ENCODE measurements at regions not wholly inside any gene's neighbourhood (a gene's known extent, or its start where the extent isn't known, plus 50 kb on each side); places are given as distances from the start of the nearest gene placed in this dataset.

DNA sequence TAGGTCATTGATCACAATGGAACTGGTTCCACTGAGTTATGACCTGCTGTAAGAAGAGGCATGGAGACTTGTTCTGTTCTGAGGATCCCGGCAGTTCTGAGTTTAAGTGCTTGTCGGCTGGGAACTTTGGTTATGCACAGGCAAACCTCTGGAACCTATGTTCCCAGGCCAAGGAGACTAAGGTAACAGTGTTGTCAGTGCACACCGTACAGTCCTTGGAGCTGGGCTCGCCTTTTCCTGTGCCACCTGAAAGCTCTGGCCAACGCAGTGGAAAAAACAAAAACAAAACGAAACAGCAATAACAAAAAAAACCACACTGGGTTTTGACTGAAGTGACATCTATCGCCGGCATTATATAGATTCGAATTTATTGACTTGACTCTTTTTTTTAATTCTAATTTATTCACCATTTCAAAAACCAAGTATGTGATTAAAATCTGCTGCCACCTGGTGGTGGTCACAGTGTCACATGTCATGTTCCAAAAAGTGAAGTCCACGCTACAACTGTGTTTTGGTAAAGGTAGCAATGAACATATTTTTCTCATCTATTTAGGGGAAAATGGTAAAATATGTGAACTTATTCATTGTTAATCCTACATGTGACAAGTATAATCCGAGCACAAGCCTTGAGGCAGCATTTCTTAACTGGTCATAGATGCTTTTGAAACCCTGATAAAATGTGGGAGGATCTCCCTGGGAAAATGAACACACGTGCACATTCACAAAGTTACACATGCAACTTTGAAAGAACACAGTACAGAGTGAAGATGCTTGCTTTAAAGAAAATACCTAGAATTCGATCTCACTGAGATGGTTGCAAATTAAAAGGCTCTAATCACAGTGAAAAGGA lies 113.8 kb upstream of the PPP2R2D start:
- no peaks in the 10 kb centered on the region for H3K4me1 ChIP-seq
- peaks cover 0 to 5% (median 0%) of the 10 kb centered on the region in 4 donors for H3K9me3 ChIP-seq
- no peaks in the 10 kb centered on the region for H3K27me3 ChIP-seq
- peak in 1 of 2 donors; percentile 55 for DNase-seq (ENCODE audit: low spot score in 2 of 2)
- no peaks in the 10 kb centered on the region for H3K36me3 ChIP-seq
- WGBS, 2 donors: 46 to 47% methylated on average over 13 of the region's 13 CpGs
- H3K4me3 ChIP-seq: no peak overlapping the region
- peak; percentile 55 to 72 (median 60) for TF ChIP-seq CTCF (IDR thresholded peaks at IDR 0.05)
- TF ChIP-seq EP300 (IDR thresholded peaks at IDR 0.05): no peak
- TF ChIP-seq POLR2A (IDR thresholded peaks at IDR 0.05): no peak
- no peak overlapping the region for H3K27ac ChIP-seq

DNA sequence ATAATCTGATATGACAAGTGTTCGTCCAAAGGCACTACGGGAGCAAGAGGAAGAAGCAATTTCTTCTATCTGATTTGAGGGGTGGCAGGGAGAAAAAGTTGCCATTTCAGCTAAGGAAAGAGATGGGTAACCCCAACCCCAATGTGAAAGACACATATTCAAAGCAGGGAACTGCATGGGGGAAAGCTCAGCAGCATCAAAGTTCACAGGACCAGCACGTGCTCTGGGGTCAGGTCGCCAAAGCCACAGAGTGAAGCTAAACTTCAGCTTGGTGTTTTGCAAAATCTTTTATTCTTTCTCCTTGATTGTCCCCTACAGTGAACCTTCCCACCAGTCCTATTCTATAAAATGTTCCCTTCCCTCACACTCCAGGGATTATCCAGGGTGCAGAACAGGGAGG lies 112.8 kb upstream of the PPP2R2D start:
- no peaks in the 10 kb centered on the region for H3K36me3 ChIP-seq
- TF ChIP-seq CTCF (IDR thresholded peaks at IDR 0.05): no peak
- no peak for TF ChIP-seq POLR2A (IDR thresholded peaks at IDR 0.05)
- no peak for TF ChIP-seq EP300 (IDR thresholded peaks at IDR 0.05)
- 76 to 77% methylated on average over 4 of the region's 4 CpGs for WGBS, 2 donors
- no peaks in the 10 kb centered on the region for H3K4me1 ChIP-seq
- peaks cover 0 to under 1% (median 0%) of the 10 kb centered on the region in 4 donors for H3K9me3 ChIP-seq
- H3K27ac ChIP-seq: no peak overlapping the region
- no peak for DNase-seq (ENCODE audit: low spot score in 2 of 2)
- H3K4me3 ChIP-seq: no peak overlapping the region
- H3K27me3 ChIP-seq: no peaks in the 10 kb centered on the region

DNA sequence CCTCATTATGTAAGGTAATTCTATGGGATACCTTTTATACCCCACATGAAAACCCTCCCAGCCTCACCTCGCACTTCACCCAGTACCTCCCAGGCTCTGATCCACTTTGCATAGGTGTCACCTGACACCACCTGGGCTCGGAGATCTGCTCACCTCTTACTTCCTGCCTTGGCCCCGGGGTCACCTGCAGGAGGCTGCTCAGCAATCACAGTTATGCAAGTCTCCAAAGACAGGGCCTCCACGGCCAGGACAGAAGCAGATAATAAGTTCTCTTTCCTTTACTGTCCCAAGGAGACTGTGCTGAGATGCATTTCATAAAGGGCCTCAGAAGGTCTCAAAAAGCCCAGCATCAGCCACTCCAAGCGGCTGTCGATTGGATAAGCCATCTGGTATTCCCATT lies 112.4 kb upstream of the PPP2R2D start:
- no peak for DNase-seq (ENCODE audit: low spot score in 2 of 2)
- TF ChIP-seq EP300 (IDR thresholded peaks at IDR 0.05) (no peak), CTCF (IDR thresholded peaks at IDR 0.05) (no peak), POLR2A (IDR thresholded peaks at IDR 0.05) (no peak)
- Histone ChIP-seq H3K9me3 (no peaks in the 10 kb centered on the region), H3K4me3 (no peak overlapping the region), H3K36me3 (no peaks in the 10 kb centered on the region), H3K27ac (no peak overlapping the region), H3K27me3 (no peaks in the 10 kb centered on the region), H3K4me1 (no peaks in the 10 kb centered on the region)
- 44 to 51% methylated on average over 6 of the region's 6 CpGs for WGBS, 2 donors

GRCh38 chr10:131789516-131789915 lies 111.3 kb upstream of the PPP2R2D start:
- Histone ChIP-seq H3K27ac (no peak overlapping the region), H3K9me3 (no peaks in the 10 kb centered on the region), H3K36me3 (no peaks in the 10 kb centered on the region), H3K4me3 (no peak overlapping the region), H3K4me1 (no peaks in the 10 kb centered on the region), H3K27me3 (no peaks in the 10 kb centered on the region)
- no peak for DNase-seq (ENCODE audit: low spot score in 2 of 2)
- TF ChIP-seq CTCF (IDR thresholded peaks at IDR 0.05): no peak
- TF ChIP-seq POLR2A (IDR thresholded peaks at IDR 0.05): no peak
- no peak for TF ChIP-seq EP300 (IDR thresholded peaks at IDR 0.05)
- 84 to 86% methylated on average over 7 of the region's 7 CpGs for WGBS, 2 donors

- 89 to 90% methylated on average over 1 to 4 of the region's 4 CpGs for WGBS, 2 donors
Measured at GRCh38 chr10:131790021-131790420, 110.8 kb upstream of the PPP2R2D start.

More at GRCh38 chr10:131790021-131790420, 110.8 kb upstream of the PPP2R2D start:
- H3K27ac ChIP-seq: no peak overlapping the region
- H3K9me3 ChIP-seq: no peaks in the 10 kb centered on the region
- H3K36me3 ChIP-seq: no peaks in the 10 kb centered on the region
- no peak for DNase-seq (ENCODE audit: low spot score in 2 of 2)
- H3K27me3 ChIP-seq: no peaks in the 10 kb centered on the region
- H3K4me3 ChIP-seq: no peak overlapping the region
- no peaks in the 10 kb centered on the region for H3K4me1 ChIP-seq
- TF ChIP-seq POLR2A (IDR thresholded peaks at IDR 0.05): no peak
- TF ChIP-seq EP300 (IDR thresholded peaks at IDR 0.05): no peak
- no peak for TF ChIP-seq CTCF (IDR thresholded peaks at IDR 0.05)
